Inferior parietal cortex (tissue), 1 donor: ENCODE measurements at regions not wholly inside any gene's neighbourhood (a gene's known extent, or its start where the extent isn't known, plus 50 kb on each side); places are given as distances from the start of the nearest gene placed in this dataset.
A peak's percentile ranks its signal among the peaks of the same experiment; 100 is the strongest.

Experiments
- DNase-seq: peaks from one replicate; pipeline ENCODE4 v3.0.0-alpha.2; 2016; ENCODE audit errors: extremely low spot score

- peak; percentile 12 for DNase-seq
These were observed 129.8 kb upstream of the CPM start for GRCh38 chr12:69062621-69063237.

DNA sequence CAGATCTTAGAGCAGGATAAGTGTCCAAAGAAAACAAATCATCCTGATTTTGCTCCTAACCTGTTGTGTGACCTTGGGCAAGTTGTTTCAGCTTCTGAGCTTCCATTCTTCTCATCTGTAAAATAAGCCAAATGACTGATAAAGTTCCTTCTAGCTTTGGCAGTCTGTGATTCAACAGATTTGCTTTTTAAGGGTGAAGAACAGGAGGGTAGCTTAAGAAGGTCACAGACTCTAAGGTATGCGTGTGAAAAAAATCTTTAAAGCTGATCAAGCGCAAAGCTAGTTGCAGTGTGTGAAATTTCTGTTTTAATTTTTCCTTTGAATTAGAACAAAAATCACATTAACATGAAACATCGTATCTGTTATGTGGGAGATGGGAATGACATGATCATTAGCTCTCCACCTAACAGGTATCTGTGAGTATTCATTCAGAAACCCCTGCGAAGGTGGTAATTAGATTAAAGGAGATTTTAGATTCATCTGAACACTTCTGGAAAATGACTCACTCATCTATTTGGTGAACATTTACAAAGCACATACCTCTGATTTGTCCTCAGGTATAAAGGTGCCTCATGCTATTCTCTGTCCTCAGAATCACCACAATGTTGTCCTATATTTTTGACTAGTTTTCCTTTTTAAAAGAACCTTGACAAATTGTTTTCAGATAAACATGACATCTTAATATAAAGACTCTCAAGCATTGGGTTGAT, 131.9 kb upstream of the CPM start:
- DNase-seq: no peak

DNA sequence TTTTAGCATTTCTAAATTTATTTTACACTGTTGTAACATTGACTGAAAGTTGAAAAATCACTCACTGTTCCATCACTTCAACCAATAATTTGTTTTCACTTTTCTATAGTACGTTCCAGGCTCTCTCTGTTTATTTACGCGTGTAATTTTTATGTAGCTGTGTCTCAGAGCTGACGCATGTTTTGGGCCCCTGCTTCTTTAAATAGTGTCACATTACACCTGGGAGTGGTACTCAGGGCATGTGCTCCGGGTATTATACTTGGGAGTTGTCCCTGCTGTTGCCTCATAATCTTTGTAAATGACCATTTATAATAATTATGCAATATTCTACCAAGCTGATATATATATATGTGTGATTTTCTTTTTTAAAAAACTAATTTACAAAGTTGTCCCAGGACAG, 132.8 kb upstream of the CPM start:
- DNase-seq: no peak

- DNase-seq: no peak
These were observed 133.8 kb upstream of the CPM start for GRCh38 chr12:69066492-69067373.

- no peak for DNase-seq
These were observed 134.7 kb upstream of the CPM start for GRCh38 chr12:69067713-69068112.

- DNase-seq: no peak
These were observed 135.5 kb upstream of the CPM start for GRCh38 chr12:69068448-69068847.

DNA sequence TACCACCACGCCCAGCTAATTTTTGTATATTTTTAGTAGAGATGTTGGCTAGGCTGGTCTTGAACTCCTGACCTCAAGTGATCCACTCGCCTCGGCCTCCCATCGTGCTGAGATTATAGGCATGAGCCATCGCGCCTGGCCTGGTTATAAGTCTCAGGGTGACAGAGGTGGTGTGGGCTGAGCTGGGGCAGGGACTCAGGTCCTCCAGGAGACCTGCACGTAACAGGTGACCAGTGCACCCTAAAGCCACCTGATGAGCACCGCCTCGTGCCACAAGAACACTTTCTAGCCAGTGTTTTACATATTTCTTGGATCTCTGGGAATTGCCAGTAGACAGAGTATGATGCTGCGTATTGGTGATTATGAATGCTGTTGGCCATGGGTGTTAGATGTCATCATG, 136.5 kb upstream of the CPM start:
- no peak for DNase-seq

DNA sequence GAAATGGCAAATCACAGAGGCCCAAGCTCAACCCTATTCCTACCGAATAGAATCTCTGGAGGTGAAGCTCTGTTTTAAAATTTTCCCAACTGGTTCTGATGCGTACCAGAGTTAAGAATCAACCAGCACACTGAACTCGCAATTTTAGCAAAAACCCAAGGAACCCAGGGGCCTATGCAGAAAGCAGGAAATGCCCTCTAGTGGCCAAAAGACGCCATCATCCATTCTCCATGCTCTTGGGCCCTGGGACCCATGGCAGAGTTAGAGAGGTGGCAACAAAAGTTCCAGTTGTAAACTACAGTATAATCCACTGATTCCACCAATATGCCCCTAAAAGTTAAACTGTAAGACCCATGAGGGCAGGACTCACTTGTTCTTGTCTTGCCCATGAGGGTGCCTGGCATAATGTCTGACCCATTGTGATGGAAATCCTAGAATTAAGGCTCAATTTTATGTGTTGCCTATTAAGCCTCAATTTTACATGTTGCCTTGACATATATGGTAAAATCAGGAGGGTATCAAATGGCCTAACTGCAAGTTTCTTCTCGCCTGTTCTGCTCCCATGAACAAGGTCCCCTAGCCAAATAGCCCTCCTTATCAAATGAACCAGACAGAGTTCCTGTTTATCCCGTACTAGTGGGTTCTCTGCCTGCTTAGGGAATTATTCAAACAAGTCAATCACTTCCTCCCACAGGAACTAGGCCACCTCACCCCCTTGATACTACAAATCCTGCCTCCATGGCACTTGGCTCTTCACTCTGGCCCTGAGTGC, 137.5 kb upstream of the CPM start:
- DNase-seq: peak; percentile 90

- no peak for DNase-seq
These were observed 138.1 kb upstream of the CPM start for GRCh38 chr12:69071091-69071370.

DNA sequence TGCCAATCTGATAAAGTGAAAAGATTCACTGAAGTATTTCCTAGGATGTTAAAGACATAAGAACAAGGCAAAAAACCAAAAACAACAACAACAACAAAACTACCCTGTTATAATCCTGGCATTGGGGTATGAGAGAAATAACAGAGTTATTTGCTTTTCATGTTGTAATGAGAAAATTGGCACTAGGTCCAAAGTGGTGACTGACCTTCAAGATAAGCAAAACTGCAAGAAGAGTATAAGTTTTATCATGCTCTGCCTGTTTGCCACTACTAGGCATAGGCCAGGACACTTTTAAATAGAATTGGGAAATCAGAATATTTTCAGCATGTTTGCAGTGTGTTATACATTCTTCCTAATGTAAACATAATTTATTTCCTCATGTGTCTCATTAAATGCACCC, 140.1 kb upstream of the CPM start:
- DNase-seq: no peak

DNA sequence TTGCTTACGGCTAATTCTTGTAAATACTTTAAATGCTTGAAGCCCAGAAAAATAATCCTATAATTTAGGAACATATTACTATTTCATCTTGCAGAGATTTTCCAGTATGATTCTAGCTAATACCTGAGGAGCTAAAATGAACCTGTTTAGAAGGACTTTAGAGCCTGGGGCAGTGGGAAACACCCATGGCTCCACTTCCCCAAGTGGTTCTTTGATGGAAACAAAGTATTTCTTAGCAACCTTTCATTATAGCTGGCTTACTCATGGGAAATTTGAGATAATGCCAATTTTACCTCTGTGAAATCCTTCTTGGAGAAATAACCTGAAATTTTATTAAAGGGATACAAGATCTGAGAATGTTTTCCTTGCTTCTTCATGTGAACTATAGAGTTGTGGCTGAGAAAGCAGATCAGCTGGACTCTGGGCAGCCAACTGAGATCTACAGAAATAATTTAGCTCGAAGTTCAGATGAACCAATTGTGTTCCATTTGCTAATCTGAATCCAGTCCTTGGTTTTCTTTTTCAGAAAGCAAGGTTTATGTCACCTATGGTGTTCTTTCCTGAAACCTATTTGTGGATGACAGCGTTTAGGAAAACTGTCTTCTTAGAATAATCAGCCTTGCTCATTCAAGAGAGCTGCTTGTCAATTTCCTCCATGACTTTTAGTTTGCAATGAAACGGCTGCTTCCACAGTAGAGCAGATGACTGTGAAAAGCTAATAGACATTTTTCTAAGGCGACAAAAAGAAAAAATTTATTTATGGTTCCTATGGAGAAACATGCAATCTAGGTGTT, 141.8 kb upstream of the CPM start:
- no peak for DNase-seq

GRCh38 chr12:69083689-69084088, 150.7 kb upstream of the CPM start:
- DNase-seq: no peak

DNA sequence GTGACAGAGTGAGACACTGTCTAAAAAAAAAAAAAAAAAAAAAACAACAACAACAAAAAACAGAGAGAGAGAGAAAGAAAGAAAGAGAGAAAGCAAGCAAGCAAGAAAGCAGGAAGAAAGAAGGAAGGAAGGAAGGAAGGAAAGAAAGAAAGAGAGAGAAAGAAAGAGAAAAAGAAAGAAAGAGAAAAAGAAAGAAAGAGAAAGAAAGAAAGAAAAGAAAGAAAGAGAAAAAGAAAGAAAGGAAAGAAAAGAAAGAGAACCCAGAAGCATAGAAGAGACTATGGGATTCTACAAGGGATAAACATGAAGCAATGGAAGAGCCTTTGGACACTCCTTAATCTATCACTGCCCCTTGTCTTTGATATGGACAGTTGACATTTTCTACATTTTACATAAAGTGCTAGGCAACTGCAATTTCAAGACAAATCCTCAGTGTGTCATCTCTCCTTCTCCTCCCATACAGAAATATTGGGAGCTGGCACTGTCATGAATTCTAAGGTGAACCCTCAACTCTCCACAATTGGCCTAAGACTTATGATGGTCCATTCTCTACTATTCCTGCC, 151.9 kb upstream of the CPM start:
- no peak for DNase-seq

GRCh38 chr12:69085852-69086251, 152.9 kb upstream of the CPM start:
- DNase-seq: no peak

- DNase-seq: no peak
These were observed 151.4 kb upstream of the CPSF6 start for GRCh38 chr12:69087986-69088385.

GRCh38 chr12:69090722-69091121, 148.6 kb upstream of the CPSF6 start:
- DNase-seq: no peak

DNA sequence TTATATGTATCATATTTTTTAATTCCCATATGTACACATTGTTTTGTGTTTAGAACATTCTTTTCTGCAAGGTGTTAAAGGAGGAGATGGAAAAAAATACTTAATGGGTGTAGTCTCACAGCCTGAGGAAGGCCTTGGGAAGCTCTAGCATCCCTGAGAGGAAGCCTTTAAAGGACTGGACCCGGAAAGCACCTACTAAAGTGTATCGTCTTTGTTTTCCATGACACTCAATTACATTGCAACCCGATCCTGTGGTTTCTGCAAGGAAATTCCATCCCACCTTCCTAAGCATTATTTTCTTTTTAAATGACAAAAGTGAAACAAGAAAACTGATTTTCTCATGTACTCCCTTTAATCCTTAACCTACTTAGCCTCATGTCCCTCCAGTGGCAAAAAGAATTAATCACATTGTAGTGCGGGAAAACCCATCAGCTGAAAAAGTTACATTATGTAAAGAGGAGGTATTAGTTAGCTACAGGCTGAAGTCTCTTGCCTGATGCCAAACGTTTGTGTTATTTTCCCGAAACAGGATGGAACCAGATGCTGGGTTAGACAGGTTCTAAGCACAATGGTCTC, 147.8 kb upstream of the CPSF6 start:
- DNase-seq: no peak

- DNase-seq: no peak
These were observed 147.2 kb upstream of the CPSF6 start for GRCh38 chr12:69092137-69092536.

GRCh38 chr12:69094606-69095216, 144.7 kb upstream of the CPSF6 start:
- DNase-seq: no peak

GRCh38 chr12:69095765-69096477, 143.4 kb upstream of the CPSF6 start:
- no peak for DNase-seq
